Heart right ventricle (tissue), 16 donors: ENCODE measurements at regions not wholly inside any gene's neighbourhood (a gene's known extent, or its start where the extent isn't known, plus 50 kb on each side); places are given as distances from the start of the nearest gene placed in this dataset.

Source experiments
- ATAC-seq, 8 donors: fragments of 200-7000 bp; cut with Tn5 transposase; one replicate each; pipeline ENCODE4 v1.9.1; 2020; ENCODE audit warnings: mild to moderate bottlenecking in 8 of 8, moderate library complexity in 8 of 8, moderate number of reproducible peaks in 1 of 8
- DNase-seq, 2 donors: peaks; one replicate each; pipeline ENCODE4 v3.0.0-alpha.2; 2020
- H3K27ac ChIP-seq, 10 donors: fragments of 200-600 bp; sonication (generic) in 2 of 10; one replicate each; pipeline versions ENCODE4 v1.5.0 to v1.8.0; 2020 to 2022; ENCODE audit warnings: mild to moderate bottlenecking in 3 of 10
- H3K27me3 ChIP-seq, 7 donors: fragments of 200-600 bp; one replicate each; pipeline ENCODE4 v1.8.0; 2021 to 2022; ENCODE audit warnings: mild to moderate bottlenecking in 2 of 7
- H3K36me3 ChIP-seq, 9 donors: fragments of 200-600 bp; sonication (generic) in 1 of 9; one replicate each; pipeline versions ENCODE4 v1.5.0 to v1.8.0; 2020 to 2022; ENCODE audit warnings: mild to moderate bottlenecking in 2 of 9
- H3K4me1 ChIP-seq, 9 donors: fragments of 200-600 bp; sonication (generic) in 1 of 9; one replicate each; pipeline versions ENCODE4 v1.5.0 to v1.8.0; 2020 to 2022; ENCODE audit warnings: mild to moderate bottlenecking in 4 of 9
- H3K4me3 ChIP-seq, 10 donors: fragments of 200-600 bp; sonication (generic) in 2 of 10; one replicate each; pipeline versions ENCODE4 v1.5.0 to v1.8.0; 2020 to 2022; ENCODE audit warnings: mild to moderate bottlenecking in 7 of 10, moderate library complexity in 2 of 10
- H3K9me3 ChIP-seq, 11 donors: fragments of 200-600 bp in 10 of 11; sonication (generic) in 2 of 11; one replicate each; pipeline versions ENCODE4 v1.5.0 to v1.8.0; 2013 to 2022; ENCODE audit warnings: mild to moderate bottlenecking in 2 of 11, control low read depth in 1 of 11, moderate library complexity in 1 of 11
- CTCF ChIP-seq, 9 donors: fragments of 200-600 bp; sonication (generic) in 2 of 9; IDR thresholded peaks; one replicate each; pipeline versions ENCODE4 v1.5.0 to v1.8.0; 2021 to 2022; ENCODE audit warnings: antibody characterized with exemption in 9 of 9, mild to moderate bottlenecking in 5 of 9, moderate library complexity in 1 of 9
- WGBS, 2 donors: extraction: QIAGEN DNeasy Blood & Tissue Kit; methylation state at CpG; one replicate each; pipeline ENCODE4 v1.1.7; 2013; ENCODE audit warnings: inconsistent platforms in 1 of 2; 5-methylcytosine and 5-hydroxymethylcytosine counted together
- intact Hi-C, 10 donors: fragments of 100-400 bp; cut with DNase I; formaldehyde crosslinking; loops; one replicate each; pipeline versions ENCODE4 v1.11.1 to v1.14.2; 2022
- donor health status: Arrhythmogenic right ventricular cardiomyopathy.
- donor health status: ischemic (EF 13 %, LVEDD 7.1; RV severe dilation, severe dysfunction).
- donor health status: healthy with polysubstance abuse.
- donor health status: DM: no; HTN: yes; CAD: no.
- donor health status: DM: no; HTN: no; CAD: no.
- donor health status: ischemic (EF 25% LVEDD 6.9; RV normal size, moderate dysfunction).
- donor health status: ischemic (EF 25% LVEDD 5.7; RV mildly dilated, moderate dysfunction).
- donor health status: healthy.
- donor health status: DM: yes; HTN: yes; CAD: no.
- donor health status: Ischemic cardiomyopathy.
- donor health status: ischemic (EF 35%, LVEDD 5.7; RV mildly dilated, moderate dysfunction).
- donor health status: nonischemic (EF 11% LVEDD 7.7; RV severe dilation, severe dysfunction).
- donor health status: DM: yes; HTN: yes; CAD: no.
- donor health status: PGD.
- donor health status: ischemic (EF 29% LVEDD 5.4; RV normal size, mild dysfunction).
- donor health status: nonischemic (EF 23%, LVEDD 6.1; RV moderate dilation, normal function).

GRCh38 chr22:27247701-27248434 is 553.7 kb downstream of the MN1 start:
- DNase-seq (peak in 1 of 2 donors; percentile 64), ATAC-seq (peak; percentile 47 to 87 (median 82))
- Histone ChIP-seq H3K9me3 (peaks cover 0 to 5% (median 0%) of the 10 kb centered on the region in 11 donors), H3K27ac (peak overlapping the region in 9 of 10 donors; percentile 39 to 81 (median 71)), H3K4me3 (peak overlapping the region in 1 of 10 donors; percentile 1), H3K4me1 (peaks cover 0 to 19% (median 14%) of the 10 kb centered on the region in 9 donors), H3K36me3 (no peaks in the 10 kb centered on the region), H3K27me3 (peaks cover 0 to 23% (median 9%) of the 10 kb centered on the region in 7 donors)
- intact Hi-C loops, result loop anchor here in 1 of 10 donors (10.0 kb wide), 1 partner anchor 267 kb away; no protein-coding TSS in a partner anchor
- no peak for TF ChIP-seq CTCF (IDR thresholded peaks at IDR 0.05)
- WGBS, 2 donors, result 35 to 49% methylated on average over 11 of the region's 11 CpGs

- ATAC-seq, result no peak
- H3K27ac ChIP-seq, result peak overlapping the region in 1 of 10 donors; percentile 15
- H3K36me3 ChIP-seq, result no peaks in the 10 kb centered on the region
- H3K4me3 ChIP-seq, result no peak overlapping the region
- H3K9me3 ChIP-seq, result peaks cover 0 to 11% (median 4%) of the 10 kb centered on the region in 11 donors
- TF ChIP-seq CTCF (IDR thresholded peaks at IDR 0.05), result no peak
- peaks cover 0 to 22% (median 14%) of the 10 kb centered on the region in 9 donors for H3K4me1 ChIP-seq
- intact Hi-C loops, result no loop called here
- no peak for DNase-seq
- H3K27me3 ChIP-seq, result peaks cover 0 to 11% (median 8%) of the 10 kb centered on the region in 7 donors
- WGBS, 2 donors, result 77 to 94% methylated on average over 5 of the region's 5 CpGs
These were observed 551.1 kb downstream of the MN1 start for GRCh38 chr22:27250418-27250817.

- no peak overlapping the region for H3K4me3 ChIP-seq
- DNase-seq (no peak), ATAC-seq (no peak)
- H3K4me1 ChIP-seq, result peaks cover 0 to 22% (median 14%) of the 10 kb centered on the region in 9 donors
- H3K9me3 ChIP-seq, result peaks cover 0 to 15% (median 9%) of the 10 kb centered on the region in 11 donors
- no peak for TF ChIP-seq CTCF (IDR thresholded peaks at IDR 0.05)
- H3K27me3 ChIP-seq, result peaks cover 0 to 11% (median 5%) of the 10 kb centered on the region in 7 donors
- 41 to 63% methylated on average over 5 of the region's 5 CpGs for WGBS, 2 donors
- intact Hi-C loops, result no loop called here
- peak overlapping the region in 1 of 10 donors; percentile 12 for H3K27ac ChIP-seq
- no peaks in the 10 kb centered on the region for H3K36me3 ChIP-seq
These were observed 550.7 kb downstream of the MN1 start for GRCh38 chr22:27250886-27251285.

GRCh38 chr22:27251563-27251962 is 550.0 kb downstream of the MN1 start:
- ATAC-seq (no peak), DNase-seq (no peak)
- intact Hi-C loops, result no loop called here
- Histone ChIP-seq H3K27me3 (peaks cover 0 to 11% (median 0%) of the 10 kb centered on the region in 7 donors), H3K36me3 (no peaks in the 10 kb centered on the region), H3K4me3 (no peak overlapping the region), H3K4me1 (peaks cover 0 to 22% (median 14%) of the 10 kb centered on the region in 9 donors), H3K27ac (peak overlapping the region in 1 of 10 donors; percentile 12), H3K9me3 (peaks cover 0 to 22% (median 10%) of the 10 kb centered on the region in 11 donors)
- 63 to 68% methylated on average over 2 of the region's 2 CpGs for WGBS, 2 donors
- TF ChIP-seq CTCF (IDR thresholded peaks at IDR 0.05), result no peak
